ENCODE measurements at regions not wholly inside any gene's neighbourhood (a gene's known extent, or its start where the extent isn't known, plus 50 kb on each side); places are given as distances from the start of the nearest gene placed in this dataset.
A peak's percentile ranks its signal among the peaks of the same experiment; 100 is the strongest.
"Not testable (repeated sequence)": the region's sequence is repeated elsewhere in the genome, so short reads cannot be mapped to it uniquely, and the experiment has no call there.

- H3K4me3 ChIP-seq: no peak overlapping the region
- DNase-seq: peak in 1 of 6 donors; percentile 8
- WGBS, 2 donors: 52 to 67% methylated on average over 5 of the region's 5 CpGs
- no peaks in the 10 kb centered on the region for H3K4me1 ChIP-seq
- intact Hi-C loops (cut with DNase I): no loop called here
- TF ChIP-seq CTCF (IDR thresholded peaks at IDR 0.05): no peak
- no peak for ATAC-seq
- no peaks in the 10 kb centered on the region for H3K27me3 ChIP-seq
- H3K36me3 ChIP-seq: no peaks in the 10 kb centered on the region
- no peak for FAIRE-seq
- H3K27ac ChIP-seq: no peak overlapping the region
- no peaks in the 10 kb centered on the region for H3K9me3 ChIP-seq
These were observed 124.7 kb upstream of the TNRC6C start for GRCh38 chr17:77833769-77834168.

- no peak for TF ChIP-seq CTCF (IDR thresholded peaks at IDR 0.05)
- no peak overlapping the region for H3K27ac ChIP-seq
- no peak for FAIRE-seq
These were observed 124.1 kb upstream of the TNRC6C start for GRCh38 chr17:77834170-77835115.

GRCh38 chr17:77836557-77837041 lies 121.9 kb upstream of the TNRC6C start:
- FAIRE-seq (no peak), DNase-seq (peak in 2 of 6 donors; percentile 33 to 72), ATAC-seq (peak; percentile 78 to 86 (median 84))
- Histone ChIP-seq H3K9me3 (no peaks in the 10 kb centered on the region), H3K4me1 (peaks cover 0 to 5% (median 0%) of the 10 kb centered on the region in 3 donors), H3K27ac (no peak overlapping the region), H3K4me3 (no peak overlapping the region), H3K36me3 (no peaks in the 10 kb centered on the region), H3K27me3 (no peaks in the 10 kb centered on the region)
- intact Hi-C loops (cut with DNase I): no loop called here
- TF ChIP-seq CTCF (IDR thresholded peaks at IDR 0.05): no peak
- WGBS, 2 donors: 30 to 45% methylated on average over 3 of the region's 3 CpGs

More at GRCh38 chr17:77834170-77835115, 124.1 kb upstream of the TNRC6C start:
- H3K27me3 ChIP-seq: no peaks in the 10 kb centered on the region
- DNase-seq (peak in 3 of 6 donors; percentile 44 to 61 (median 55)), ATAC-seq (peak in 3 of 4 donors; percentile 57 to 82 (median 81))
- intact Hi-C loops (cut with DNase I): no loop called here
- H3K4me1 ChIP-seq: peaks cover 0 to under 1% (median 0%) of the 10 kb centered on the region in 3 donors
- H3K36me3 ChIP-seq: no peaks in the 10 kb centered on the region
- no peak overlapping the region for H3K4me3 ChIP-seq
- H3K9me3 ChIP-seq: no peaks in the 10 kb centered on the region
- 55 to 57% methylated on average over 12 of the region's 12 CpGs for WGBS, 2 donors

- H3K27ac ChIP-seq; H3K4me1 ChIP-seq; ATAC-seq; H3K36me3 ChIP-seq; H3K27me3 ChIP-seq; intact Hi-C loops (cut with DNase I); H3K4me3 ChIP-seq; H3K9me3 ChIP-seq; FAIRE-seq: not testable (repeated sequence)
- 89 to 90% methylated on average over 5 of the region's 5 CpGs for WGBS, 2 donors
- DNase-seq: peak in 1 of 6 donors; percentile 35
These were observed 121.4 kb upstream of the TNRC6C start for GRCh38 chr17:77837072-77837471.

GRCh38 chr17:77837917-77838316 lies 120.6 kb upstream of the TNRC6C start:
- 73 to 93% methylated on average over 9 of the region's 9 CpGs for WGBS, 2 donors
- DNase-seq (peak in 1 of 6 donors; percentile 32), ATAC-seq (no peak), FAIRE-seq (no peak)
- Histone ChIP-seq H3K27ac (no peak overlapping the region), H3K9me3 (no peaks in the 10 kb centered on the region), H3K36me3 (no peaks in the 10 kb centered on the region), H3K4me3 (no peak overlapping the region), H3K4me1 (peaks cover 0 to 5% (median 0%) of the 10 kb centered on the region in 3 donors), H3K27me3 (no peaks in the 10 kb centered on the region)
- intact Hi-C loops (cut with DNase I): no loop called here
- TF ChIP-seq CTCF (IDR thresholded peaks at IDR 0.05): no peak

All from pancreas (tissue), 10 donors.